ENCODE measurements at regions not wholly inside any gene's neighbourhood (a gene's known extent, or its start where the extent isn't known, plus 50 kb on each side); places are given as distances from the start of the nearest gene placed in this dataset.
A peak's percentile ranks its signal among the peaks of the same experiment; 100 is the strongest.

DNA sequence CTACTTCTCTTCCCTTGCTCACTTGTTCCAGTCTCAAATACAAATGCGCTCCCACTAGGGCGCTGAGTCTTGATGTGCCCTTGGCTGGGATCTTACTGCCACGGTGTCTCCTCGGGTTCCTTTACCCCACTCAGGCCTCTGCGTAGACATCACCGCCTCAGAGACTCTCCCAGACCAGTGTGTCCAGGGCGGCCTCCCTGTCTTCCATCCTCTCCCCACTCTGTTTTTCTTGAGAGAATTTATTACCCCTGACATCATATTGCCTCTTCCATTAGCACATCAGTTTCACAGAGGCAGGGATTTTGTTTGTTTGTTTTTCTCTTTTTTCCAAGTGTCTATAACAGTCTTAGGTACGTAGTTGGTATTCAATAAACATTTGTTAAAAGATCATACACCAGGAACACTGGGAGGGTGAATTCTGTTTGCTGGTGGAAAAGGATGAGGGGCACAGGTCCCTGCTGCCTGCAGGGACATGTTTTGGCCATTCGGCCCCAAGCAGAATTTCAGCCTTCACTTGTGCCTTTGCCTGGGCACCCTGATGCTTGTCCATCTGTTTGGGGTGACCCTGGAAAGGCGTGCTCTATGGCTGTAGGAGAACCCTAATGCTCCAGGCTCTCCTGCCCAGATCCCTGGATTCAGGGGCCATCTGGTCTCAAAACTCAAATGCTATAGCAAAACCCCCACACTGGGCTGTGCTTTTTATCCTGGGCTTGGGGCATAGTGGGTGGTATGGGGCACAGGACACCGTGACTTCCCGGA, 55.0 kb downstream of the RPL37A start:
- no peak for DNase-seq

DNA sequence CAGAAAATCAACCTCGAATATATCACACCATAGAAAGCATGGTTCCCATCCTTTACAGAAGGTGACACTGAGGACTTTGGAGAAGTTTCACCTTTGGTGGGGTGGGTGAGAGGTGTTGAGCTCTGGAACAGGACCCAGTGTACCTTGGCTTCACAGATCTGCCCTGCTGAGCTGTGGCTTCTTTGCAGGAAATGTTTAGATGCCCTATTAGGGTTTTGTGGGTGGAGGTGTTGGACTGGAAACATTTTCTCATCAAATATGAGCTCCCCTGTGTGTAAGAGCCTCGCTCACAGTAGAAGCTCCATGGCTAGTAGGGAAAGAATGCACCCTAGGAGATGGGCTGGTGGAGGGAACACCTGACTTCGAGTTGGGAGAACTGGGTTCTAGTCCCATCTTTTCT, 55.6 kb downstream of the RPL37A start:
- no peak for DNase-seq

DNA sequence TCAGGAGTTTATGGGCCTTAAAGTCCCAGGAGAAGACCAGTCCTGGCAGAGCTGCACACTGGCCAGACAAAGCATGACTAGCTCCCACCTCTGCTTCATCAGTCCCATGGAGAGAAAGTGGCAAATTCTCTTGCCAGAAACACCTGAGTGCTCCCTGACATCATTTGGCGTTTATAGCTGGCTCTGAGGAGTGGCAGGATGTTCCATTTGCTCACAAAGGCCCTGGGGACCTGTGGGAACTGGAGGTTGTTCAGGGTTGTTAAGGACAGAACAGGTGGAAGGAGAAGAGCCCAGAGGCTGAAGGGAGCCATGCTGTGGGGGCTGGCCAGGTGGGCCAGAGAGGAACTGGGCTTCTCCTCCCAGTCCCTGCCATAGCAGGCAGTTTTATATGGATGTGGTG, 56.1 kb downstream of the RPL37A start:
- peak; percentile 63 for DNase-seq

DNA sequence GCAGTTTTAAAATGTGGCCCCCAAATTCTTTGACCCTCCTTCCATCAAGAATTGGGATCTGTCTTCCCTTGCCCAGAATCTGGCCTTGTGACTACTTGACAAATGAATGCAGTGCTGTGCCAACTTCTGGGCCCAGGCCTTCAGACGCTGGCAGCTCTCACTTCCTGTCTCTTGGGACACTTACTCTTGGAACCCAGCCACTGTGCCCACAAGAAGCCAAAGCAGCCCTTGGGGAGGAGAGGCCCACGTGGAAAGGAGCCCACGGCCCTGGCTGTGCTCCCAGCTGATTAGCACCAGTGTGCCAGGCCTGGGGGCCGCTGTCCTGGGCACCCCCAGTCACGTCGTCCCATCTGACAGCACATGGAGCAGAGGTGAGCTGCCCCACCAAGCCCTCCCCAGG, 56.6 kb downstream of the RPL37A start:
- peak; percentile 80 for DNase-seq

DNA sequence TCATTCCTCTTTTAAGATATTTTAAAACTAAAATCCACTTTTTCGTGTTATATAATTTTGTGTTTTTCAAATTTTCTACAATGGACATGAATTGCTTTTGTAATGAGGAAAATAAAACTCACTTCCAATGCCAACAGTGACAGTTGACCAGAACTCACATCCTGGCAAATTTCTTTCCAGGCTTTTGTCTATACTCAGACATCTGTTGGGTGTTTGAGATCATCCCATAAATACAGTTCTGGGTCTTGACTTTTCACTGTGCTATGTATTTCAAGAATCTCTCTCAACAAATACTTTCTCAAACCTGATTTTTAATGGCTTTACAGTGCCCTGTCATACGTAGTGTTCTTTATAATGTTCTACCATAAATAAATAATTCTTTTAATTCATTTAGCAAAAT, 57.6 kb downstream of the RPL37A start:
- no peak for DNase-seq

DNA sequence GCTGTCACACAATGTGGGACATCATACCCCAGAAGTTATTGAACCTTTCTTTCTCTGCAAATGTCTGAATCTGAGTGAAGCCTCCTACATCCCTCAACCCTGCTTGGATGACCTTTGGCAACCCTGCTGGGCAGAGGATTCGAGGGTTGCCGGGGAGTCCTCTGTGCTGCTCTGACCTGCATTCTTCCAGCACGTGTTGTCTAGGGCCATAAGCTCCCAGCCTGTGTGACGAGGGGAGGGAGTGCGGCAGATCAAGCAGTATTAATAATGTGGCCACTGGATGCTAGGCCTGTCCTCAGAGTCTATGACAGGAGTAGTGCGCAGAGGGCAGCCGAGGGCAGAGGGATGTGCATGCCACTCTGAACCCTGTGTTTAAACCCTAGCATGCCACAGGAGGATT, 58.8 kb downstream of the RPL37A start:
- DNase-seq = no peak

DNA sequence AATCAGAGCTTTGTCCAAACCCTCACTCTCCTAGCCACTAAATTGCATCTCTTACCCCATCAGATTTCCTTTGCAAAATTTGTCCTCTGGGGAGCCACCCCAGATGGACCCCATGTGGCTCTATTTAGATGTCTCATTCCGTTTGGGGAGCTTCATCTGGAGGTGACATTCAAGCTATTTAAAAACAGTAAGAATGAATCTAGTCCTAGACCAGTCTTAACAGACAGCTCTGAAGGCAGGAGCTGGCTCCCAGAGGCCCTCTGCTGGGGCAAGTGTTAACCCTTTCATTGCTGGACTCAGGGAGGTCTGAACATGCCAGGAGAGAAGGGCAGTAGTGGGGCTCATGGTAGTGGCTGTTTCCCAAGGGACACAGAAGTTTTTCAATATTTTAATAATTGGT, 59.2 kb downstream of the RPL37A start:
- DNase-seq = no peak

DNA sequence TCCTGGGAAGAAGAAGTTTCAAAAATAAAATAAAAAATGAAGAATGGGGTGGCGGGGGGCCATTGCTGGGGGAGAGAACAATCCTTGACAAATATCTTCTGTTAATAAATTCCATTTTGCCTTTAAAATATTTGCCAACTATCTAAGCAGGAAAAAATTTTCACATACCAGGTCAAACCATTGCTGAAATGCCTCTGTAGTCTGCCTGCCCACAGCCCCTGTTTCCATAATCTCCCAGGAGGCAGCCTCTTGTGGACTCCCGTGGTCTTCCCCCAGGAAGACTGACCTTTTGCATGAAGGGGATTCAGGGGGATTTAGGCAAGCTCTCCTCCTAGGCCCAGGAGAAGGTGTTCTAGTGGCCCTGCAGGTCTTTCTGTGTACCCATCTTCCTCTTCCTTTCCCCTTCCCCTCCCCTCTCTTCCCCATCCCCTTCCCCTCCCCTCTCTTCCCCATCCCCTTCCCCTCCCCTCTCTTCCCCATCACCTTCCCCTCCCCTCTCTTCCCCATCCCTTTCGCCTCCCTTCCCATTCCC, 61.0 kb downstream of the RPL37A start:
- DNase-seq = no peak

DNA sequence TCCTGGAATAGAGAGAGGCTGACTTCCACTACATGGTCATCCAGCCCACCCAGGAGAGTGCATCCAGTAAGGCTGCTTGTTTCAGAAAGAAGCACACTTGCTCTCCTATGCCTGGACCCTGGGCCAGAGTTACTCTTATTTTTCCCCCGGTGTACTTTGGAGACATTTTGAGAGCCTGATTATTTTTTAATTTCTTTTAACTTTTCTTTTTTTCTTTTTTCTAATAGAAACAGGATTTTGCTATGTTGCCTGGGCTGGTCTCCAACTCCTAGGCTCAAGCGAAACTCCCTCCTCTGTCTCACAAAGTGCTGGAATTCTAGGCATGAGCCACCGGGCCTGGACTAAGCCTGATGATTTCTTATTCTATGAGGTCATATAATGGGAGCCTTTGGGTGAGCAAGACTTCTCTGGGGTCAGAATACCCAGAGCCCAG, 62.2 kb downstream of the RPL37A start:
- DNase-seq = no peak

DNA sequence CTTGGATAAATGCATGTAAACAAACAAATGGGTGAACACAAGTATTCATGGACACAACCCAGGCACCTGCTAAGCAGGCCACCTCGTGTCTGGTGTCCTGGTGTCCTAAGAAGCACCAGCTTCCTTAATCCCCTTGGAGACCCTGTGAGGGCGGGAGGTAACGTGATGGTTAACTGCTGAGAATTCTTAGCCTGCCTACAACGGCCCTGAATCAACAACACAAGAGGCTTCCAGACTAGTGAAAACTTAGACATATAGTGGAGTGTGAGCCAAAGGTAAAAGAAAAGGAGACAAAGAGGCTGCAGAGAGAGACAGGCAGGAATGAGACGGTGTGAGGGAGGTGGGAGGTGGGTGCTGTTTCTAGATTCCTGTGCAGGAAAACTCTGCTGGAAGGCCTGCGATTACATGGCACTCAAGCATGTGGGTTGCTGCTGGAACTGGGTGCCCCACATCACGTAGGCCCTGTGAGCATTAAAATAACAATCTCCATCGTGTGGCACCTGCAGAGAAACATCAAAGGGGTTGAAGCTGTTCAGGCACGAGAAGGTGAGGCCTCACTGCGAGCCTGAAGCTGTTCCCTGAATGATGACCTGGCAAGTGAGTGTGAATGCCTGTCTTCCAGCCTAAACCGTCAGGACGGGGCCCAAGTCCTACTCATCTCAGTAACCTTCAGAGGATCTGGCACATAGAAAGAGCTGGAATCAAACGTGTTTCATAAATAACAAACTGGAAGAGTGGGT, 64.2 kb downstream of the RPL37A start:
- no peak for DNase-seq

DNA sequence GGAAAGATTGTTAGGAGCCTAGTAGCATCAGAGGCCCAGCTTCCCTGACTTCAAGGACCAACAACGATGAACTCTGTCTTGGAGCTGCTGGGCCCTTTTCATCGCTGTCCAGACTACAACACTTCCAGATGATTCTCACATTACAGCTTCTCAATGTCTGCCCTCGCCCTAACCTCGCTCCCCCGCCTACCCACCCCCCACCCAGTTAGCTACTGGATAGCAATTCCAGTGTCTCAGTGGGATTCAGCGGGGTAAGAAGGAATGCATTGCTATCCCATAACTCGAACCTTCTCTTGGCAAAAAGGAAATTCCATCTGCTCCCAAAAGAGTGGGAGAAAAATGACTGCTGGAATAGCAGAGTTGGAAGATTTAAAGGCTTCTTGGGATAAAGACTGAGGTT, 65.0 kb downstream of the RPL37A start:
- DNase-seq = no peak

DNA sequence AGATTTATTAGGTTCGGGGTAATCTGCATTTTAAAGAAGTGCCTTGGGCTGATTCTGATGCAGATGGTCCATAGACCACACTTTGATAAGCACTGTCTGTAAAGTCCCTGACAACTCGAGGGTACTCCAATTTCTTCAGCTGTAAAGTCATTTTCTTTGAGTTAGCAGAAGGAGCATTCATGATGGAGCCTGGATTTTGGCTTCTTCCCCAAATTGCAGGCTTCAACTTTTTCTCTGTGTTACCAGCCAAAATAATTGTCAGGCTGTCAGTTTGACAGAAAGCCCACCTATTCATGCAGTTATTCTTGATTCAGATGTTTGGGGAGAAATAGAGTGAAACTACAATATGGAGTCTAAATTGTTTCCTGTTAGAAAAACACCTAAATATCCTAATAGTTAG, 66.0 kb downstream of the RPL37A start:
- DNase-seq = no peak

DNA sequence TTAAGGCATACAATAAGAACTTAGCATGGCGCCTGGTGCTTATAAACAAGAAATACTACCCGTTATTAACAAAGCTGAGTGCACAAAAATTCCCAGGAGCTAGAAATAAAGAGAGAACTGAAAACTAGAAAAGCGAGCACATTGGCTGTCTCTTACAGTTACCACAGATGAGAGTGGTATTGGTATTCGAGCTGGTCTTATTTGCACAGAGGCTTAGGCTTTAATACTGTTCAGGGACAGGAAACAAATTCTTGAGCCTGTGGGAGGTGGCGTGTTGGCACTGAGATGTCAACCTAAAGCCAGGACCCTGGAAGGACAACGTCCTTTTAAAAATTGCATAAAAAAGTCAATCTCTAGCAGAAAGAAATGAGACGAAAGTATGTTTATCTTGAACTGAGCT, 67.3 kb upstream of the IGFBP2 start:
- DNase-seq = no peak

DNA sequence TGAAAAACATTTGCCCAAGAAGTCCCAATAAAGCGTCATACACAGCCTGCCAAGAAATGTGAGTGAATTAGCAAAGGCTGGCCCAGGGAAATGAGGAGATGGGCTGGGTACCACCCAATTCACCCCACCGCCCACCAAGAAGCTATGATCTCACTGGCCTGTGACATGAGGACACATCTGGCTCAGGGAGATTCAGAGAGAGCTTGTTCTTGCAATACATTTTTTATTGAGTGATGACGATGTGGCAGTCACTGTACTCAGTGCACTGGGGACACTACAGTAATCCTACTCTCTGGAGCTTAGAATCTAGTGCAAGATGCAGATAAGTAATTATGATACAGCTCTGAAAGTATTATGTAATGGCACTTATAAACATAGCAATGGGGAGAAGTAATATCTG, 64.6 kb upstream of the IGFBP2 start:
- no peak for DNase-seq

DNA sequence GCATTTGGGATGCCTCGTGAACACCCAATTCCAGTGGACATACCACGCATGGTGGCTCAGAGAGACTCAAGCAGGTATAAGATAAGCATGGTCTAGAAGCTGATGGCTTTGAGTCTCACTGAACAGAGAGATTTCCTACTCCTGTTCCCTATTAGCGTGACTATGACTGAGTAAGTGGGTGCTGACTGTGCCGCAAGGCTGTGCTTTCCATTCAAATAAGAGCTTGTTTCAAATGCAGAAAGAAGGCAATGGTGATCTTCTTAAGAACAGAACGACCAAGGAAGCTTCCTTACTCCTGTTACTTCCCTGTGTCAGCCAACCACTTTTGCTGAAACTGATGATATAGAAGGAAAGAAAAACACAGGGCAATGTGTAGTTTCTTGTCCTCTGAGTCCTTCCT, 63.5 kb upstream of the IGFBP2 start:
- no peak for DNase-seq

DNA sequence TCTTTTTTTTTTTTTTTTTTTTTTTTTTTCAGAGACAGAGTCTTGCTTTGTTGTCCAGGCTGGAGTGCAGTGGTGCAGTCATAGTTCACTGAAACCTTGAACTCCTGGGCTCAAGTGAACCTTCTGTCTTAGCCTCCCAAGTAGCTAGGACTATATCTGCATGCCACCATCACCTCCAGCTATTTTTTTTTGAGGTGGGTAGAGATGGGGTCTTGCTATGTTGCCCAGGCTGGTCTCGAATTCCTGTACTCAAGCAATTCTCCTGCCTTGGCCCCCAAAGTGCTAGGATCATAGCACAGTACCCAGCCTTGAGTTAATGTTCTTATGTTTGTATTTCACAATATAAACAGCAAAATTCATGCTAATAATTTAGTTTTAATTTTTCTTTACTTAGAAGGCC, 62.9 kb upstream of the IGFBP2 start:
- DNase-seq = no peak

DNA sequence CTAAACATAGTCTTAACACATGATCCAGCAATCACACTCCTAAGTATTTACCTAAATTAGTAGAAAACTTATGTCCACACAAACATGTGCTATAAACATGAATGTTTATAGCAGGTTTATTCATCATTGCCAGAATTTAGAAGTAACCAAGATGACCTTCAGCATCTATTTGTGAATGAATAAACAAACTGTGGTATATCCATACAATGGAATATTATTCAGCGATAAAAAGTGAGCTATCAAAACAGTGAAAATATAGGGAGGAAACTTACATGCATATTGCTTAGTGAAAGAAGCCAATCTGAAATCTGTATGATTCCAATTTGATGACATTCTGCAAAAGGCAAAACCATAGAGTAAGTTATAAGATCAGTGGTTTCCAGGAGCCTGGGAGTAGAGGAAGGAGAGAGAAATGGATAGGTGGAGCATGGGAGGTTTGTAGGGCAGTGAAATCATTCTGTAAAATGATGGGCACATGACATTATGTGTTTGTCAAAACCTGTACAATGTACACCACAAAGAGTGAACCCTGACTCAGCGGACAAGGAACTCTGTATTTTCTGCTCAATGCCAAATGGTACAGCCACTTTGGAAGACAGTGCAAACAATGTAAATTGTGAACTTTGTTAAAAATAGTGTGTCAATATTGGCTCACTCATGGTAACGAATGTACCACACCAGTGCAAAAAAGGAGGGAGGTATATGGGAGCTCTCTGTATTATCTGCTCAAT, 61.9 kb upstream of the IGFBP2 start:
- no peak for DNase-seq

DNA sequence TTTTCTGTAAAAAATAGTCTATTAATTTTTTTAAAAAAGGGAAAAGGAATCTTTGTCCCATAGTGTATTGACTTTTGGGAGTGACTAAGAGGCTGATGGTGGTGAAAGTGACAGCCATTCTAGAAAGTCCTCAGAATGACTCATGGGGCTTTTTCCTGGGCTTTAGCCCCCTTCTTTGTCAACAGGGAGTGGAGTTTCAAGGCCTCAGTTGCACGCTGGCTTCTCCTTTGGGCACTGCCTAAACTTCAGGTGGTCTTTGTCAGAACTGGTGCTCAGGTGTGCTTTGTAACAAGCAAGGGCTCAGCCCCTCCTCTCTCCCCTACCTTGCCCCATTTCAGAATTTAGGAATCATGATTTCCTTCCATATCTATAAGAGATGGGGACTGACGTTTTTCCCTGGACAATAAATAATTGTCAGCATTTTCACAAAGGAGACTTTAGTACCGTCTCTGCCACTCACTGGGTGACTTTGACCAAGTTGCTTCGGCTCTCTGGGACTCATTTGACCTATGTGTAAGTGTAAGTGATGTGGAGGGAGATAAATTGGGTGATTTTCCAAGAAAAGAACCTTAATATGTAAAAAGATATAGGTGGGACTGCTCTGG, 61.2 kb upstream of the IGFBP2 start:
- no peak for DNase-seq

DNA sequence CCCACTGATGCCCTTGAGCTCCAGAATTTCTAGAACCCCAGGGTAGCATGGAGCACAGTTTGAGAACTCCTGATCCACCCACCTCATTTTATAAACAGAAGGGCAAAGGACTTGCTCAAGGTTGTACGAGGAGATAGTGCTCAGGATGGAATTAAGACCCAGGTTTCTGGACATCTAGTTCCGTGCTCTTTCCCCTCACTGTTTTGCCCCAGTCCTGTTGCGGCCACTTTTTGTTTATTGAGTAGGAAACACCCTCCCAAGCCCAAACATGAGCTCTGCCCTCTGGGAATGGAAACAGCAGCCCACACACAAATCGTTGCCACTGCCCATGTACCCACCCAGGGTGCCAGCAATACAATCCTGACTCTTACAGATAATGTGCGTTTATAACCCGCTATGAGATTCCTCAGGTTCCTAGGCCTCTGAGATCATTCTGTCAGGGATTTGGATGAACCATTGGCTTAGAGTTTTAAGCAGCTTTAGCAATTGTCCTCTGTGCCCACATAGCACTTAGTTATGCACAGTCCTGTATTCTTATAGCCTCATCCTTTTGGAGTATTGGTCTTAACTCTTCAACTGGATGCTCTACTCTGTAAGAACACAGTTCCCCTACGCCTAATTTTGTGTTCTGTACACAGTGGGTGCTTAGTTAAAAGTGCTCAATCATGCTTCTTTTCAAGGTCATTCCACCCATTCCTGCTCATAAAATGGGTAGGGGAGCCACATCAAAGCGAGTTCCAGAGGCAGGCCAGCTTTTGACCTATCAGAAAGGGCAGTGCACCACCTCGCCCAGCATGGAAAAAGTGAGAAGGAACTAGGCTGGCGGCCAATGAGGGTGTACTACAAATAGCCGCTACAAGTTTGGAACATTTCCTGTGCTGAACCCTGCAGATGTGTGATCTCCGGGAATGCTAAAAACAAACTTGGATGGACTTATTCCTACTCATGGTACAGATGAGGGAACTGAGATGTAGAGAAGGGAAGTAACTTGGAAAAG, 60.3 kb upstream of the IGFBP2 start:
- DNase-seq = no peak

DNA sequence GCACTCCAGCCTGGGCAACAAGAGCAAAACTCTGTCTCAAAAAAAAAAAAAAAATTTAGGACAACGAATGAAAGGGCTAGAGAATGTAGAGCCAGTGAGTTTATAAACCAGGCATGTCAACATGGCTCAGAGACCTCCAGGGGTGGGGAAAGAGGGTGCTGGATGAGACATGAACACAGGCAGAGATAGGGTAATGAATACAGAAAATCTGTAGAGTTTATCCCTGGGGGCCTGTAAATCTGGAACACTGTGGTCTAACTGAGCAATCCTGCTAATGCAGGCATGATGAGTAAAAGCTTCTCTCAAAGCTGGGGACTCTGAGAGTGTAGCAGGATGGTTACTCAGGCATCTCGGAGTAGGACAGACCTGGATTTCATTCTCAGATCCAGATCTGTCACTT, 59.2 kb upstream of the IGFBP2 start:
- no peak for DNase-seq

DNA sequence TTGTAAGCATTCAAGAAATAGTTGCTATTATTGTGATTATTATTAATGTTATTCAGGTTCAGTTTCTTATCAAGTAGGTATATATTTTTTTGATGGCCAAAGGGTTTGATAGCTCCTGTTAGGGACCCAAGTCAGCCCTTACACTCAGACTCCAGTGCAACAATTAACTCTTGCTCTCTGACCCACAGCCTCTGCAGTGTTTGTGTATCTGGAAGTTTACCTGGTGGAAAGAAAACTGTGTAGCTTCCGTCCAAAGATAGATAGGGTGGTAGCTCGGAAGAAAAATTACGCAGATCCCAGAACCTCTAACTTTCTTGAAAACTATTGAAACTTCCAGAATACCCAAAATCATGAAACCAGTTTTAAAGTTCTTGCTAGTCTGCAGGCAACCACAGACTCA, 58.6 kb upstream of the IGFBP2 start:
- no peak for DNase-seq

DNA sequence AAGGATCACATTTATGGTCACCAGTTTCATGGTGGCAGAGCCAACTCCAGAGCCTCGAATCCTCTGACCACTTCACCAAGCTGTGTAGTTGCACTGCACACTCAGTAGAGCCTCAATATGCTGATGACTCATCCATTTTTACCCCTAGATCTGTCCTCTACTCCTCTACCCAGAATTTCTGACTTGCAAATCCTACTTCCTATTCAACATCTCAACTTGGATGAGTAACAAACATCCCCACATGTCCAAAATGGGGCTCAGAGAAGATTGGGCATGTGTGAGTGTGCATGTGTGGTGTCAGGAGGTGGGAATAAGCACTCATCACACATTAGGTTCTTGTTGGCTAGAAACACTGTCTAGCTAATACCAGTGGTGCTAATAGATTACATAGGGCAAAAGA, 57.8 kb upstream of the IGFBP2 start:
- no peak for DNase-seq
